ENCODE measurements at regions not wholly inside any gene's neighbourhood (a gene's known extent, or its start where the extent isn't known, plus 50 kb on each side); places are given as distances from the start of the nearest gene placed in this dataset.
"Not testable (repeated sequence)": the region's sequence is repeated elsewhere in the genome, so short reads cannot be mapped to it uniquely, and the experiment has no call there.

GRCh38 chr15:20105011-20105990 lies 436.3 kb downstream of the GOLGA6L6 start:
- not testable (repeated sequence) for TF ChIP-seq CTCF (conservative IDR thresholded peaks at IDR 0.05); EZH2 (IDR thresholded peaks at IDR 0.05; ENCODE audit: low read depth)
